ENCODE measurements at regions not wholly inside any gene's neighbourhood (a gene's known extent, or its start where the extent isn't known, plus 50 kb on each side); places are given as distances from the start of the nearest gene placed in this dataset.

GRCh38 chr6:27081931-27082330, 165.6 kb upstream of the PRSS16 start:
- intact Hi-C loops (cut with DNase I; ENCODE audit: low total_unique reads): no loop called here
- TF ChIP-seq CTCF (IDR thresholded peaks at IDR 0.05): no peak
- TF ChIP-seq POLR2A (IDR thresholded peaks at IDR 0.05): no peak
- H3K27me3 ChIP-seq: peaks cover 0 to 10% of the 10 kb centered on the region in 2 donors

GRCh38 chr6:27088068-27088467, 159.4 kb upstream of the PRSS16 start:
- Histone ChIP-seq H3K9me3 (no peaks in the 10 kb centered on the region), H3K4me1 (no peaks in the 10 kb centered on the region), H3K27ac (no peak overlapping the region), H3K36me3 (no peaks in the 10 kb centered on the region), H3K27me3 (peaks cover 0 to 12% of the 10 kb centered on the region in 2 donors), H3K4me3 (no peak overlapping the region)
- intact Hi-C loops (cut with DNase I; ENCODE audit: low total_unique reads): no loop called here
- TF ChIP-seq POLR2A (IDR thresholded peaks at IDR 0.05) (no peak), CTCF (IDR thresholded peaks at IDR 0.05) (no peak)
- no peak for DNase-seq

More at GRCh38 chr6:27081931-27082330, 165.6 kb upstream of the PRSS16 start:
- Histone ChIP-seq H3K36me3 (no peaks in the 10 kb centered on the region), H3K27ac (no peak overlapping the region), H3K4me1 (no peaks in the 10 kb centered on the region), H3K4me3 (no peak overlapping the region), H3K9me3 (no peaks in the 10 kb centered on the region)
- no peak for DNase-seq

GRCh38 chr6:27091661-27092315, 155.7 kb upstream of the PRSS16 start:
- Histone ChIP-seq H3K27me3 (peaks cover 0 to 13% of the 10 kb centered on the region in 2 donors), H3K4me3 (no peak overlapping the region), H3K9me3 (no peaks in the 10 kb centered on the region), H3K4me1 (no peaks in the 10 kb centered on the region), H3K27ac (no peak overlapping the region), H3K36me3 (no peaks in the 10 kb centered on the region)
- DNase-seq: no peak
- TF ChIP-seq CTCF (IDR thresholded peaks at IDR 0.05) (no peak), POLR2A (IDR thresholded peaks at IDR 0.05) (no peak)
- intact Hi-C loops (cut with DNase I; ENCODE audit: low total_unique reads): no loop called here

- peaks cover 0 to 16% of the 10 kb centered on the region in 2 donors for H3K27me3 ChIP-seq
- DNase-seq: no peak
- no peak overlapping the region for H3K4me3 ChIP-seq
- no peaks in the 10 kb centered on the region for H3K4me1 ChIP-seq
- TF ChIP-seq CTCF (IDR thresholded peaks at IDR 0.05) (no peak), POLR2A (IDR thresholded peaks at IDR 0.05) (no peak)
- H3K36me3 ChIP-seq: no peaks in the 10 kb centered on the region
- no peaks in the 10 kb centered on the region for H3K9me3 ChIP-seq
- intact Hi-C loops (cut with DNase I; ENCODE audit: low total_unique reads): no loop called here
- no peak overlapping the region for H3K27ac ChIP-seq
Observed at GRCh38 chr6:27092316-27092692, 155.2 kb upstream of the PRSS16 start.

GRCh38 chr6:27095914-27096313, 151.6 kb upstream of the PRSS16 start:
- no peak overlapping the region for H3K27ac ChIP-seq
- no peaks in the 10 kb centered on the region for H3K4me1 ChIP-seq
- H3K36me3 ChIP-seq: no peaks in the 10 kb centered on the region
- intact Hi-C loops (cut with DNase I; ENCODE audit: low total_unique reads): no loop called here
- H3K27me3 ChIP-seq: peaks cover 0 to 16% of the 10 kb centered on the region in 2 donors
- H3K9me3 ChIP-seq: no peaks in the 10 kb centered on the region
- H3K4me3 ChIP-seq: no peak overlapping the region
- no peak for DNase-seq
- no peak for TF ChIP-seq CTCF (IDR thresholded peaks at IDR 0.05)
- no peak for TF ChIP-seq POLR2A (IDR thresholded peaks at IDR 0.05)

Measured in uterus (tissue), 3 donors.